ENCODE measurements at regions not wholly inside any gene's neighbourhood (a gene's known extent, or its start where the extent isn't known, plus 50 kb on each side); places are given as distances from the start of the nearest gene placed in this dataset.

DNA sequence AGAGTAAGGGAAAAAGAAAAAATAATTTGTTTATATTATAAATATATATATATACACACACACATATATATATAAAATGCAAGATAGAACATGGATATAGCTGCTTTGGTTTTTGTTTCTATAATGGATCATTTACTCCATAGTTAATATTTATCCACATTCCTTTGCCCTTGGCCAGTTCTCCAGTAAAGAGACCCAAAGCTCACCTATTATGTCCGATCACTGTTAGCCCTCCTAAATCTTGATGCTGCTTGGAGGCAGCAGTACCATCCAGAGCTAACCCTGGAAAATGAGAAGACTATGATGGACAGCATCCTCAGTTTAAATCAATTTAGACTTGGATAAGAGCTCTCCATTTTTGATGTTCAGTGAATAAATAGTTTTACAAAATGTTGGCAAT lies 407.7 kb downstream of the PLPP3 start:
- no peak for TF ChIP-seq EP300 (IDR thresholded peaks at IDR 0.05)
- TF ChIP-seq, protein P1, sequence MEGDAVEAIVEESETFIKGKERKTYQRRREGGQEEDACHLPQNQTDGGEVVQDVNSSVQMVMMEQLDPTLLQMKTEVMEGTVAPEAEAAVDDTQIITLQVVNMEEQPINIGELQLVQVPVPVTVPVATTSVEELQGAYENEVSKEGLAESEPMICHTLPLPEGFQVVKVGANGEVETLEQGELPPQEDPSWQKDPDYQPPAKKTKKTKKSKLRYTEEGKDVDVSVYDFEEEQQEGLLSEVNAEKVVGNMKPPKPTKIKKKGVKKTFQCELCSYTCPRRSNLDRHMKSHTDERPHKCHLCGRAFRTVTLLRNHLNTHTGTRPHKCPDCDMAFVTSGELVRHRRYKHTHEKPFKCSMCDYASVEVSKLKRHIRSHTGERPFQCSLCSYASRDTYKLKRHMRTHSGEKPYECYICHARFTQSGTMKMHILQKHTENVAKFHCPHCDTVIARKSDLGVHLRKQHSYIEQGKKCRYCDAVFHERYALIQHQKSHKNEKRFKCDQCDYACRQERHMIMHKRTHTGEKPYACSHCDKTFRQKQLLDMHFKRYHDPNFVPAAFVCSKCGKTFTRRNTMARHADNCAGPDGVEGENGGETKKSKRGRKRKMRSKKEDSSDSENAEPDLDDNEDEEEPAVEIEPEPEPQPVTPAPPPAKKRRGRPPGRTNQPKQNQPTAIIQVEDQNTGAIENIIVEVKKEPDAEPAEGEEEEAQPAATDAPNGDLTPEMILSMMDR (IDR thresholded peaks at IDR 0.05): no peak

Data from ovary (tissue), 3 donors.